ENCODE measurements at regions not wholly inside any gene's neighbourhood (a gene's known extent, or its start where the extent isn't known, plus 50 kb on each side); places are given as distances from the start of the nearest gene placed in this dataset.

DNA sequence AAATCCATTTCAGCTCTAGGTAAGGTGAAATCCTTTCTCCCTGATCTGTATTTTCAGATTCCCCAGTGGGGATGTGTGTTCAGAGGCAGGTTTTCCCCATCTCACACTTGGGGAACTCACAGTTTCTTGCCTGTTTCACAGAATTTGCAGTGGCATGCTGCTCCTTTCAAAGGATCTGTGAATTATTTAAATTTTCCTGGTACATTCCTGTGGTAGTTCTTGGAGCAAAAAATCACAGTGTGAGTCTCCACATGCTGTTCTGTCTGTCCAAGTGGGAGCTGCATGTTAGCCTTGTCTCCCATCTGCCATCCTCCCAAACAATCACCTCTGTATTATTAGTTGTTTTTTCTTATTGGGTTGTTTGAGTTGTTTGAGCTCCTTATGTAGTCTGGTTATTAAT, 372.9 kb downstream of the ARL6IP6 start:
- Histone ChIP-seq H3K4me3 (ENCODE audit: low read length in 3 of 3) (no peak overlapping the region), H3K36me3 (ENCODE audit: control insufficient read depth in 3 of 3, insufficient read depth in 3 of 3, low read length in 3 of 3) (no peaks in the 10 kb centered on the region), H3K27ac (ENCODE audit: low read depth, low read length) (no peak overlapping the region), H3K4me1 (ENCODE audit: control insufficient read depth in 3 of 3, insufficient read depth in 3 of 3, low read length in 3 of 3) (no peaks in the 10 kb centered on the region), H3K9me3 (ENCODE audit: control insufficient read depth in 3 of 3, low read length in 3 of 3) (no peaks in the 10 kb centered on the region), H3K27me3 (ENCODE audit: control insufficient read depth in 3 of 3, insufficient read depth in 3 of 3, low read length in 3 of 3) (no peaks in the 10 kb centered on the region), H3K9ac (ENCODE audit: low read depth in 1 of 3, low read length in 3 of 3) (no peak overlapping the region)

GRCh38 chr2:153079315-153079714, 360.9 kb downstream of the ARL6IP6 start:
- no peaks in the 10 kb centered on the region for H3K36me3 ChIP-seq (ENCODE audit: control insufficient read depth in 3 of 3, insufficient read depth in 3 of 3, low read length in 3 of 3)
- no peak overlapping the region for H3K27ac ChIP-seq (ENCODE audit: low read depth, low read length)
- no peak overlapping the region for H3K4me3 ChIP-seq (ENCODE audit: low read length in 3 of 3)
- H3K27me3 ChIP-seq (ENCODE audit: control insufficient read depth in 3 of 3, insufficient read depth in 3 of 3, low read length in 3 of 3) = no peaks in the 10 kb centered on the region
- no peak overlapping the region for H3K9ac ChIP-seq (ENCODE audit: low read depth in 1 of 3, low read length in 3 of 3)
- H3K9me3 ChIP-seq (ENCODE audit: control insufficient read depth in 3 of 3, low read length in 3 of 3) = no peaks in the 10 kb centered on the region
- no peaks in the 10 kb centered on the region for H3K4me1 ChIP-seq (ENCODE audit: control insufficient read depth in 3 of 3, insufficient read depth in 3 of 3, low read length in 3 of 3)

DNA sequence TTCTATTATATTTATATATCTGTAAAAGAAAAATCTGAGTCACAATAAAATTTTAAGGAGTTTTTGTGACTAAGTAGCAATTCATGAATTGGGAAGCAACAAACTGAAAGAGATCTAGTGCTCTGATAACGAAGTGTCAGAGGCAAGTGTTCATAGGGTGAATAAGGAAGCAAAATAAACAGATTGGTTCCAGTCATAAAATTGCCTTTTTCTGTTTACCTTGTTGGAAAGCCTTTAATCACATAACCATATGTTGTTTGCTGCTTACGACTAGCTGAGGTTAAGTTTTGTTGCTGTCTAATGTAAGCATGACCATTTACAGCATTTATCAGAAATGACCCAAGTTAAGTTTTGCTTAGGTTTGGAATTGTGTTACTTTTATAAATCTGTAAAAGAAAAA, 358.9 kb downstream of the ARL6IP6 start:
- no peak overlapping the region for H3K4me3 ChIP-seq (ENCODE audit: low read length in 3 of 3)
- H3K4me1 ChIP-seq (ENCODE audit: control insufficient read depth in 3 of 3, insufficient read depth in 3 of 3, low read length in 3 of 3) = no peaks in the 10 kb centered on the region

DNA sequence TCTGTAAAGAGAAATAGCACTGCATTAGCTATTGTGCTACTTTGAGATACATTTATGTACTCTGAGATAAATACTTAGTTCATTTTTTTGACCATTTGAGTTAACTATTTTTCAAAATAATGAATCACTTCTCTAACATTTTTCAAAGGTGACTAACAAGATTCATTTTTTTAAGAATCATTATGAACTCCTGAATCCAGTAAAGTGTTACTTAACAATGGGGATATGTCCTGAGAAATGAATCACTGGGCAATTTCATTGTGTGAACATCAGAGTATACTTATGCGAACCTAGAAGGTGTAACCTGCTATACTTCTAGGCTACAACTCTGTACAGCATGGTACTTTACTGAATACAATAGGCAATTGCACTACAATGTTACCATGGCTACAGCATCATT, 355.8 kb downstream of the ARL6IP6 start:
- Histone ChIP-seq H3K27me3 (ENCODE audit: control insufficient read depth in 3 of 3, insufficient read depth in 3 of 3, low read length in 3 of 3) (no peaks in the 10 kb centered on the region), H3K9ac (ENCODE audit: low read depth in 1 of 3, low read length in 3 of 3) (no peak overlapping the region), H3K4me3 (ENCODE audit: low read length in 3 of 3) (no peak overlapping the region), H3K9me3 (ENCODE audit: control insufficient read depth in 3 of 3, low read length in 3 of 3) (no peaks in the 10 kb centered on the region), H3K4me1 (ENCODE audit: control insufficient read depth in 3 of 3, insufficient read depth in 3 of 3, low read length in 3 of 3) (no peaks in the 10 kb centered on the region), H3K27ac (ENCODE audit: low read depth, low read length) (no peak overlapping the region), H3K36me3 (ENCODE audit: control insufficient read depth in 3 of 3, insufficient read depth in 3 of 3, low read length in 3 of 3) (no peaks in the 10 kb centered on the region)

More for the DNA sequence above, 358.9 kb downstream of the ARL6IP6 start:
- Histone ChIP-seq H3K36me3 (ENCODE audit: control insufficient read depth in 3 of 3, insufficient read depth in 3 of 3, low read length in 3 of 3) (no peaks in the 10 kb centered on the region), H3K9ac (ENCODE audit: low read depth in 1 of 3, low read length in 3 of 3) (no peak overlapping the region), H3K9me3 (ENCODE audit: control insufficient read depth in 3 of 3, low read length in 3 of 3) (no peaks in the 10 kb centered on the region), H3K27me3 (ENCODE audit: control insufficient read depth in 3 of 3, insufficient read depth in 3 of 3, low read length in 3 of 3) (no peaks in the 10 kb centered on the region), H3K27ac (ENCODE audit: low read depth, low read length) (no peak overlapping the region)

- no peak overlapping the region for H3K9ac ChIP-seq (ENCODE audit: low read depth in 1 of 3, low read length in 3 of 3)
These were observed 354.4 kb downstream of the ARL6IP6 start for GRCh38 chr2:153072813-153073212.

DNA sequence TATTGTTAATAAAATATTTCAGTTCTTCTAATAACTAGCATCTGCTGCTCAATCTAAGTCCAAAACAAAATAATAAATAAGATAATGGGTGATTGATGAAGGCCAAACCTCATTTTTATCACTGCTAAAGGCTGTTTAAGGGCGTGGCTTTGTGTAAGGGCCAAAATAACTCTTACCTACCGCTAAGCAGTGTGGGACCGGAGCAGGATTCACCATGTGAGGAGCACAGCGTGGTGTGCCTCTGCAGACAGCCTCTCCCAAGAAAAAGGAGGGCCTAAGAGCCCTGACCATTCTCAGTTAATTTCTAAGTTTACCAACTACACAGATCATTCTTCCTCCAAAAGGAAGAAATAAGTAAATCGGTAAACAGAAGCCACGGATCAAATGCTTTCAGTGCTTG, 353.7 kb downstream of the ARL6IP6 start:
- no peaks in the 10 kb centered on the region for H3K36me3 ChIP-seq (ENCODE audit: control insufficient read depth in 3 of 3, insufficient read depth in 3 of 3, low read length in 3 of 3)
- no peaks in the 10 kb centered on the region for H3K4me1 ChIP-seq (ENCODE audit: control insufficient read depth in 3 of 3, insufficient read depth in 3 of 3, low read length in 3 of 3)
- no peak overlapping the region for H3K4me3 ChIP-seq (ENCODE audit: low read length in 3 of 3)
- no peak overlapping the region for H3K27ac ChIP-seq (ENCODE audit: low read depth, low read length)
- no peaks in the 10 kb centered on the region for H3K9me3 ChIP-seq (ENCODE audit: control insufficient read depth in 3 of 3, low read length in 3 of 3)
- H3K9ac ChIP-seq (ENCODE audit: low read depth in 1 of 3, low read length in 3 of 3) = no peak overlapping the region
- H3K27me3 ChIP-seq (ENCODE audit: control insufficient read depth in 3 of 3, insufficient read depth in 3 of 3, low read length in 3 of 3) = no peaks in the 10 kb centered on the region

More at GRCh38 chr2:153072813-153073212, 354.4 kb downstream of the ARL6IP6 start:
- Histone ChIP-seq H3K4me3 (ENCODE audit: low read length in 3 of 3) (no peak overlapping the region), H3K4me1 (ENCODE audit: control insufficient read depth in 3 of 3, insufficient read depth in 3 of 3, low read length in 3 of 3) (no peaks in the 10 kb centered on the region), H3K36me3 (ENCODE audit: control insufficient read depth in 3 of 3, insufficient read depth in 3 of 3, low read length in 3 of 3) (no peaks in the 10 kb centered on the region), H3K9me3 (ENCODE audit: control insufficient read depth in 3 of 3, low read length in 3 of 3) (no peaks in the 10 kb centered on the region), H3K27ac (ENCODE audit: low read depth, low read length) (no peak overlapping the region), H3K27me3 (ENCODE audit: control insufficient read depth in 3 of 3, insufficient read depth in 3 of 3, low read length in 3 of 3) (no peaks in the 10 kb centered on the region)

DNA sequence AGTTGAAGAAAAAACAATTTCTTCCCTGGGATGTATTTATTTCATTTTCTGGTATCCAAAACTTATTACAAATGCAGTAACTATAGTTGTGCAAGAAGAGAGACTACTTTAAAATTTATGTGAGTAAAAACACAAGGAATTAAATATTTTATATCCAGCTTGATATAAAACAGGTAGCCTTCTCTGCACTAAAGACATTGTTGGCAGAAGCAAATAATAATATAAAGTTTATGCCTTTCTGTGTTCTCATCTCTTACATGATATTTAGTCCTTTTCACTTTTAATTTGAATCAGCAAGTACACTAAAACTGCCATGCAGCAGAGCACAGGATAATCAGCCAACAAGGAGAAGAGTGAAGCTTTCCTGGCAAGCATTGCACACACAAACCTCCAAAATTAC, 352.7 kb downstream of the ARL6IP6 start:
- no peaks in the 10 kb centered on the region for H3K27me3 ChIP-seq (ENCODE audit: control insufficient read depth in 3 of 3, insufficient read depth in 3 of 3, low read length in 3 of 3)
- no peak overlapping the region for H3K27ac ChIP-seq (ENCODE audit: low read depth, low read length)
- no peaks in the 10 kb centered on the region for H3K36me3 ChIP-seq (ENCODE audit: control insufficient read depth in 3 of 3, insufficient read depth in 3 of 3, low read length in 3 of 3)
- no peaks in the 10 kb centered on the region for H3K4me1 ChIP-seq (ENCODE audit: control insufficient read depth in 3 of 3, insufficient read depth in 3 of 3, low read length in 3 of 3)
- H3K4me3 ChIP-seq (ENCODE audit: low read length in 3 of 3) = no peak overlapping the region
- no peaks in the 10 kb centered on the region for H3K9me3 ChIP-seq (ENCODE audit: control insufficient read depth in 3 of 3, low read length in 3 of 3)
- H3K9ac ChIP-seq (ENCODE audit: low read depth in 1 of 3, low read length in 3 of 3) = no peak overlapping the region

- H3K4me1 ChIP-seq (ENCODE audit: control insufficient read depth in 3 of 3, insufficient read depth in 3 of 3, low read length in 3 of 3) = no peaks in the 10 kb centered on the region
- H3K4me3 ChIP-seq (ENCODE audit: low read length in 3 of 3) = no peak overlapping the region
- no peak overlapping the region for H3K9ac ChIP-seq (ENCODE audit: low read depth in 1 of 3, low read length in 3 of 3)
- no peaks in the 10 kb centered on the region for H3K9me3 ChIP-seq (ENCODE audit: control insufficient read depth in 3 of 3, low read length in 3 of 3)
- H3K36me3 ChIP-seq (ENCODE audit: control insufficient read depth in 3 of 3, insufficient read depth in 3 of 3, low read length in 3 of 3) = no peaks in the 10 kb centered on the region
- H3K27me3 ChIP-seq (ENCODE audit: control insufficient read depth in 3 of 3, insufficient read depth in 3 of 3, low read length in 3 of 3) = no peaks in the 10 kb centered on the region
- no peak overlapping the region for H3K27ac ChIP-seq (ENCODE audit: low read depth, low read length)
These were observed 350.5 kb downstream of the ARL6IP6 start for GRCh38 chr2:153068915-153069314.

DNA sequence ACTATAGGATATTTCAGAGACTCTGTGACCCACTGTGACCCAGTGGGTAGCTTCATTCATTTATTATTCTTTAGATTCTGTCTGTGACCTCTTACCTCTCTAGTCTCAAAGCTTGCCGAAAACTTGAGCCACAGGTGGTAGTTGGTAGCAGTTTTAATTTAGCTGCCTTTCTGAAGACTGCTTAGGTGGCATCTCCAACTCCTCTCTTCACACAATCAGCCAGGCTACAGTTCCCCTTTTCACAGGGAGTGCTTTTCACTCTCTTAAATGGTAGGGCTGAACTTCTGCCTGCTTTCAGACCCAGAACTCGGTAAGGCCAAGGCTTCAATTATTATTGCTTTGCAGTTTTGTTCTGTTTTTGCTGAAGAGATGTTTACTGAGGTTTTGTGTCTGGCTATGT, 349.6 kb downstream of the ARL6IP6 start:
- H3K4me3 ChIP-seq (ENCODE audit: low read length in 3 of 3) = no peak overlapping the region
- no peak overlapping the region for H3K9ac ChIP-seq (ENCODE audit: low read depth in 1 of 3, low read length in 3 of 3)
- H3K27ac ChIP-seq (ENCODE audit: low read depth, low read length) = no peak overlapping the region
- no peaks in the 10 kb centered on the region for H3K9me3 ChIP-seq (ENCODE audit: control insufficient read depth in 3 of 3, low read length in 3 of 3)
- no peaks in the 10 kb centered on the region for H3K27me3 ChIP-seq (ENCODE audit: control insufficient read depth in 3 of 3, insufficient read depth in 3 of 3, low read length in 3 of 3)
- no peaks in the 10 kb centered on the region for H3K36me3 ChIP-seq (ENCODE audit: control insufficient read depth in 3 of 3, insufficient read depth in 3 of 3, low read length in 3 of 3)
- H3K4me1 ChIP-seq (ENCODE audit: control insufficient read depth in 3 of 3, insufficient read depth in 3 of 3, low read length in 3 of 3) = no peaks in the 10 kb centered on the region

DNA sequence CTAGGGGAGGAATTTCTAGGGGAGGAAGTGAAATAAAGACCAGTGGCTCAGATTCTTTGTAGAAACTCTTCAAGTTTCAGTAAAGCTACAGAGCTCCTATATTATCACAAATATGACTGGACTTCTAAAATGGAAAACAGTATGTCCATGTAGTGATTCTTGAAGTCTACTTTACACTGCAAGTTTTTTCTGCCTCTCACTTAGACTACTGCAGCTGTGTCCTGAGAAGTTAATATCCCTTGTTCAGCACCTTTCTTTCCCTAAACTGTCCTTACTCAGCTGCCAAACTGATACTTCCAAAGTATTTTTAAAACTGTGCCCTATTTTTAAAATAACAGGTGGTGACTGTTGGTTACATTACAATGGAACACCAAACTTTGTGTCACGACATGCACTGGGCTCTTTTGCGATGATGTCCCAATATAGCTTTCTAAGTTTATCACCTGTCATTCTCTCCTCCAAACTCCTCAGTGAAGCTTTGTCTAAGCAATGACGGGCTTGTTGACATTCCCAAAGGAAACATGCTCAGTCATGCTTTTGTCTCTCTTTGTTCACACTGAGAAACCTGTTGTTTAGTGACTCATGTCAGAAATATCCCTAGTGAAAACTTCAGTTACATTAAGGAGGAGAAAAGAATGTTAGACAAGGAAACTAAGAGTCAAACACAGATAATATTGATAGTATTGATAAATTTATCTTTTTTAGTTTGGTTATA, 341.1 kb downstream of the ARL6IP6 start:
- H3K9me3 ChIP-seq (ENCODE audit: control insufficient read depth in 3 of 3, low read length in 3 of 3) = no peaks in the 10 kb centered on the region
- H3K9ac ChIP-seq (ENCODE audit: low read depth in 1 of 3, low read length in 3 of 3) = no peak overlapping the region
- no peak overlapping the region for H3K4me3 ChIP-seq (ENCODE audit: low read length in 3 of 3)
- H3K27ac ChIP-seq (ENCODE audit: low read depth, low read length) = no peak overlapping the region
- H3K36me3 ChIP-seq (ENCODE audit: control insufficient read depth in 3 of 3, insufficient read depth in 3 of 3, low read length in 3 of 3) = no peaks in the 10 kb centered on the region
- H3K27me3 ChIP-seq (ENCODE audit: control insufficient read depth in 3 of 3, insufficient read depth in 3 of 3, low read length in 3 of 3) = peaks cover 0 to 3% (median 0%) of the 10 kb centered on the region in 3 donors
- no peaks in the 10 kb centered on the region for H3K4me1 ChIP-seq (ENCODE audit: control insufficient read depth in 3 of 3, insufficient read depth in 3 of 3, low read length in 3 of 3)
